GM12878 (cell line): ENCODE measurements at regions not wholly inside any gene's neighbourhood (a gene's known extent, or its start where the extent isn't known, plus 50 kb on each side); places are given as distances from the start of the nearest gene placed in this dataset.

Experiments
- ATAC-seq: fragments of 200-7000 bp; cut with Tn5 transposase; 3 replicates; pipeline ENCODE4 v1.9.1; 2020; ENCODE audit warnings: mild to moderate bottlenecking, moderate library complexity
- BruUV-seq: library from RNA; stranded (reverse); fragments of 400-500 nt; replicated peaks from 2 replicates; lab custom pipeline; 2021; lab: Mats Ljungman, UMichigan
- CTCF ChIA-PET: fragments of 300-600 bp; sonication (Branson Sonifier 250); formaldehyde crosslinking; extraction: SDS; loops from one replicate; lab custom pipeline; 2021; ENCODE audit warnings: inconsistent platforms; lab: Yijun Ruan, JAX
- POLR2A ChIA-PET: fragments of 350-600 bp; formaldehyde crosslinking; extraction: SDS; loops from one replicate; lab custom pipeline; 2021; ENCODE audit warnings: inconsistent platforms; lab: Charles Lee
- RAD21 ChIA-PET: fragments of 300-600 bp; sonication (Branson Sonifier 250); formaldehyde crosslinking; loops from one replicate; lab custom pipeline; 2023; ENCODE audit warnings: antibody characterized with exemption; ENCODE audit not compliant: unreplicated experiment; lab: Charles Lee
- SMC1A ChIA-PET: fragments of 300-600 bp; sonication (Branson Sonifier 250); formaldehyde crosslinking; loops from one replicate; lab custom pipeline; 2023; ENCODE audit not compliant: unreplicated experiment, uncharacterized antibody; lab: Charles Lee
- DNase-seq: peaks from one replicate; pipeline ENCODE4 v3.0.0-alpha.2; 2011; ENCODE audit warnings: low read depth, low spot score
- FAIRE-seq: peaks from 3 replicates; lab custom pipeline; 2011; peaks lifted over from hg19 to GRCh38; lab: Jason Lieb, UNC
- H2AFZ ChIP-seq: 2 replicates; pipeline ENCODE4 v1.6.0; 2011; ENCODE audit warnings: low read depth, low read length, control low read depth; ENCODE audit not compliant: control insufficient read depth
- H3K27ac ChIP-seq: 2 replicates; pipeline ENCODE4 v1.5.1; 2011; ENCODE audit warnings: control low read depth; ENCODE audit not compliant: control insufficient read depth, insufficient read depth
- H3K27me3 ChIP-seq, 2 experiments: replicated peaks in 1 of 2; 2 replicates each; pipeline versions ENCODE4 v1.6.0 to v1.6.1; 2011; ENCODE audit warnings: low read length in 1 of 2; ENCODE audit not compliant: control insufficient read depth in 2 of 2, insufficient read depth in 2 of 2
- H3K36me3 ChIP-seq, 2 experiments: 2 replicates each; pipeline ENCODE4 v1.5.1; 2011; ENCODE audit warnings: low read length in 1 of 2; ENCODE audit not compliant: control insufficient read depth in 2 of 2, insufficient read depth in 2 of 2
- H3K4me1 ChIP-seq: 2 replicates; pipeline ENCODE4 v1.6.1; 2011; ENCODE audit warnings: mild to moderate bottlenecking, low read length, moderate library complexity, mixed read lengths; ENCODE audit not compliant: control insufficient read depth, insufficient read depth
- H3K4me2 ChIP-seq: 2 replicates; pipeline ENCODE4 v1.6.0; 2011; ENCODE audit warnings: control low read depth; ENCODE audit not compliant: control insufficient read depth, insufficient read depth
- H3K4me3 ChIP-seq: fragments of 200-600 bp; sonication (generic); 2 replicates; pipeline ENCODE4 v1.5.1; 2016
- H3K79me2 ChIP-seq: 2 replicates; pipeline ENCODE4 v1.6.0; 2011; ENCODE audit warnings: low read length; ENCODE audit not compliant: control insufficient read depth, insufficient read depth
- H3K9ac ChIP-seq: 2 replicates; pipeline ENCODE4 v1.8.0; 2011; ENCODE audit warnings: low read length, control low read depth, mixed read lengths; ENCODE audit not compliant: control insufficient read depth, insufficient read depth
- H3K9me3 ChIP-seq: replicated peaks from 3 replicates; pipeline ENCODE4 v1.5.1; 2011; ENCODE audit warnings: mild to moderate bottlenecking, low read length; ENCODE audit not compliant: control insufficient read depth, insufficient read depth
- H4K20me1 ChIP-seq: 2 replicates; pipeline ENCODE4 v1.6.0; 2011; ENCODE audit not compliant: control insufficient read depth, insufficient read depth
- ASH2L ChIP-seq: fragments of 300-600, 200-600 bp; sonication (generic); IDR thresholded peaks from 2 replicates; pipeline ENCODE4 v1.6.1; 2017; ENCODE audit warnings: low read depth, mild to moderate bottlenecking, borderline replicate concordance
- BACH1 ChIP-seq: fragments of 450-650 bp; IDR thresholded peaks from 2 replicates; pipeline ENCODE4 v1.6.1; 2017; ENCODE audit warnings: mild to moderate bottlenecking, borderline replicate concordance
- CBFB ChIP-seq: IDR thresholded peaks from 2 replicates; pipeline ENCODE4 v1.6.1; 2016; ENCODE audit warnings: antibody characterized with exemption, low read depth
- DPF2 ChIP-seq: fragments of 450-650 bp; IDR thresholded peaks from 2 replicates; pipeline ENCODE4 v1.6.1; 2017; ENCODE audit warnings: mild to moderate bottlenecking
- GABPA ChIP-seq: IDR thresholded peaks from 2 replicates; pipeline ENCODE4 v1.6.1; 2014; ENCODE audit warnings: antibody characterized with exemption, low read depth, mild to moderate bottlenecking, inconsistent platforms
- HDGF ChIP-seq: fragments of 450-650 bp; IDR thresholded peaks from 2 replicates; pipeline ENCODE4 v1.6.1; 2016; ENCODE audit warnings: antibody characterized with exemption
- MTA2 ChIP-seq: fragments of 450-650 bp; IDR thresholded peaks from 2 replicates; pipeline ENCODE4 v1.6.1; 2016; ENCODE audit warnings: low read depth, mild to moderate bottlenecking, moderate library complexity
- PML ChIP-seq: IDR thresholded peaks from 2 replicates; pipeline ENCODE4 v1.6.1; 2012; ENCODE audit warnings: low read length, inconsistent platforms
- POLR2AphosphoS2 ChIP-seq: IDR thresholded peaks from 2 replicates; pipeline ENCODE4 v1.6.1; 2011; ENCODE audit warnings: low read depth, mild to moderate bottlenecking, low read length, improper control_type of control experiment, moderate library complexity
- RB1 ChIP-seq: fragments of 450-650 bp; formaldehyde crosslinking; IDR thresholded peaks from 2 replicates; pipeline ENCODE4 v1.6.1; 2017; ENCODE audit warnings: mild to moderate bottlenecking, borderline replicate concordance
- SMAD5 ChIP-seq: IDR thresholded peaks from 2 replicates; pipeline ENCODE4 v1.6.1; 2016; ENCODE audit warnings: antibody characterized with exemption, low read depth
- SRF ChIP-seq, 2 experiments: IDR thresholded peaks; 2 replicates each; pipeline ENCODE4 v1.6.1; 2011; ENCODE audit warnings: low read depth in 2 of 2, low read length in 2 of 2, mild to moderate bottlenecking in 1 of 2, moderate library complexity in 1 of 2
- TBL1XR1 ChIP-seq: IDR thresholded peaks from 2 replicates; pipeline ENCODE4 v1.6.1; 2012; ENCODE audit warnings: low read depth, low read length, improper control_type of control experiment
- ZNF274 ChIP-seq: IDR thresholded peaks from one replicate; pipeline ENCODE4 v1.8.0; 2011; ENCODE audit not compliant: insufficient read length, insufficient read depth
- WGBS: methylation state at CpG from one replicate; pipeline ENCODE4 v1.1.6; 2016; ENCODE audit warnings: low lambda C conversion rate; ENCODE audit not compliant: insufficient replicate concordance, insufficient coverage; ENCODE audit errors: missing lambda C conversion rate; 5-methylcytosine and 5-hydroxymethylcytosine counted together
- in situ Hi-C: fragments of 300-500 bp; cut with MboI; formaldehyde crosslinking; loops from 9 replicates; pipeline ENCODE4 v1.14.3; 2018; ENCODE audit warnings: mixed read lengths
- intact Hi-C: fragments of 100-400 bp; cut with micrococcal nuclease; formaldehyde crosslinking; loops from one replicate; pipeline ENCODE4 v1.14.2; 2022; ENCODE audit not compliant: unreplicated experiment
- TF ChIP-seq, protein P1 (sequence below): fragments of 150-350 bp; IDR thresholded peaks from 2 replicates; pipeline ENCODE4 v1.6.1; 2014; ENCODE audit warnings: mild to moderate bottlenecking, low read depth, low read length
- TF ChIP-seq, protein P2 (sequence below): IDR thresholded peaks from 2 replicates; pipeline ENCODE4 v1.6.1; 2011; ENCODE audit warnings: mild to moderate bottlenecking, low read depth, low read length, moderate library complexity; ENCODE audit not compliant: insufficient replicate concordance

DNA sequence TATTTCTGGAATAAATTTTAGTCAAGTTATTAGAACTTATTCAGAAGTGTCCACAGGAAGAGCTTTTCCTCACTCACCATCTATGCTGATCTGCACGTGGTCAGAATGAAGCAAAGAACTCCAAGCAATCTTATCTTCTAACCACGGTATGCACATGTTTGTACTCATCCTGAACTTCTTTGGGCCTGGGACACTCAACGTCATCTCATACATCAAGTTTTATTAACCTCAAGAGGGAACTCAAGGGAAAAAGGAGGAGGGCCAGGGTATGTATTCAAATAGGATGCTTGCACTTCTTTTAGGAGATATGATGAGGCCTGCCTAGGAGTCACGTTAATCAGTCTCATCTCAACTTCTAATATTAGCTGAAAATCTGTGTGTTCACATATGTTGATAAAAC, 142.5 kb downstream of the C1orf94 start:
- POLR2A ChIA-PET, result no interaction called here
- ATAC-seq, result no peak
- Histone ChIP-seq H3K27ac (no peak overlapping the region), H3K9ac (no peak overlapping the region), H3K79me2 (no peaks in the 10 kb centered on the region), H3K4me3 (no peak overlapping the region), H3K36me3 (no peaks in the 10 kb centered on the region), H4K20me1 (no peaks in the 10 kb centered on the region), H2AFZ (no peak overlapping the region), H3K9me3 (no peaks in the 10 kb centered on the region; the same call in 2 of the 3 replicates), H3K4me2 (no peak overlapping the region), H3K27me3 (no peaks in the 10 kb centered on the region), H3K4me1 (no peaks in the 10 kb centered on the region)
- RAD21 ChIA-PET, result no interaction called here
- 32% methylated on average over 4 of the region's 4 CpGs for WGBS
- TF ChIP-seq DPF2 (no peak), ZNF274 (no peak), MTA2 (no peak), CBFB (no peak), TBL1XR1 (no peak)
- TF ChIP-seq, protein P1, sequence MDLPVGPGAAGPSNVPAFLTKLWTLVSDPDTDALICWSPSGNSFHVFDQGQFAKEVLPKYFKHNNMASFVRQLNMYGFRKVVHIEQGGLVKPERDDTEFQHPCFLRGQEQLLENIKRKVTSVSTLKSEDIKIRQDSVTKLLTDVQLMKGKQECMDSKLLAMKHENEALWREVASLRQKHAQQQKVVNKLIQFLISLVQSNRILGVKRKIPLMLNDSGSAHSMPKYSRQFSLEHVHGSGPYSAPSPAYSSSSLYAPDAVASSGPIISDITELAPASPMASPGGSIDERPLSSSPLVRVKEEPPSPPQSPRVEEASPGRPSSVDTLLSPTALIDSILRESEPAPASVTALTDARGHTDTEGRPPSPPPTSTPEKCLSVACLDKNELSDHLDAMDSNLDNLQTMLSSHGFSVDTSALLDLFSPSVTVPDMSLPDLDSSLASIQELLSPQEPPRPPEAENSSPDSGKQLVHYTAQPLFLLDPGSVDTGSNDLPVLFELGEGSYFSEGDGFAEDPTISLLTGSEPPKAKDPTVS, result no peak
- CTCF ChIA-PET, result no interaction called here
- SMC1A ChIA-PET, result no interaction called here
- no TSS peak for BruUV-seq
- no peak for FAIRE-seq
- DNase-seq, result no peak
- intact Hi-C loops (no loop called here), in situ Hi-C loops (no loop called here)

DNA sequence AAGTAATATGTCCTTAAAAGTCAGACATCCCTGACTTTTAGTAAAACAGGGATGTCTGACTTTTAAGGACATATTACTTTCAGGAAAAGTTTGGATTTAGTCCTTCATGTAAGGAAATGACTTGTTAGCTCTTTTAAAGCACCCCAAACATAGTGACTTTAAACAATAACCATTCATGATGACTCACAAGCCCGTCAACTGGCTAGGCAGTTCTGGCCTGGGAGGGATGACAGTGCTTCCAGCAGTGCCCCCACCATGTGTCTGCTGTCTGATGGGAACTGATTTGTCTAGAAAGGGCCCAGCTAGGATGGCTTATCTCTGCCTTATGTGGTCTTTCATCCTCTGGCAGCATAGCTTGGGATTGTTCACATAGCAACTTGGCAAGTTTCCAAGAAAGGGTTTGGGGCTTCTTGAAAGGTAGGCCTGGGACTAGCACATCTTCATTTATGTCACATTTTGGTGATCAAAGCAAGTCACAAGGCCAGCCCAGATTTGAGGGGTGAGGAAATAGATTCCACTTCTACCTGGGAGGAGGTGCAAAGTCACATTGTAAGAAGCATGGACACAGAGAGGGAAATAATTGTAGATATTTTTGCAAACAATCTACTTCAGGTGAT, 143.5 kb downstream of the C1orf94 start:
- in situ Hi-C loops (no loop called here), intact Hi-C loops (no loop called here)
- Histone ChIP-seq H3K27me3 (no peaks in the 10 kb centered on the region), H3K27ac (no peak overlapping the region), H3K4me2 (no peak overlapping the region), H3K4me1 (no peaks in the 10 kb centered on the region), H3K9ac (no peak overlapping the region), H4K20me1 (no peaks in the 10 kb centered on the region), H3K9me3 (no peaks in the 10 kb centered on the region; the same call in 2 of the 3 replicates), H2AFZ (no peak overlapping the region), H3K4me3 (no peak overlapping the region), H3K79me2 (no peaks in the 10 kb centered on the region), H3K36me3 (no peaks in the 10 kb centered on the region)
- FAIRE-seq, result no peak
- 0% methylated on average over 1 of the region's 1 CpG for WGBS
- no peak for DNase-seq
- no peak for TF ChIP-seq RB1
- no peak for TF ChIP-seq POLR2AphosphoS2
- TF ChIP-seq HDGF, result no peak
- no peak for TF ChIP-seq SRF (IDR thresholded peaks at IDR 0.05; ENCODE audit: low read depth in 2 of 2, low read length in 2 of 2)
- TF ChIP-seq, protein P2, sequence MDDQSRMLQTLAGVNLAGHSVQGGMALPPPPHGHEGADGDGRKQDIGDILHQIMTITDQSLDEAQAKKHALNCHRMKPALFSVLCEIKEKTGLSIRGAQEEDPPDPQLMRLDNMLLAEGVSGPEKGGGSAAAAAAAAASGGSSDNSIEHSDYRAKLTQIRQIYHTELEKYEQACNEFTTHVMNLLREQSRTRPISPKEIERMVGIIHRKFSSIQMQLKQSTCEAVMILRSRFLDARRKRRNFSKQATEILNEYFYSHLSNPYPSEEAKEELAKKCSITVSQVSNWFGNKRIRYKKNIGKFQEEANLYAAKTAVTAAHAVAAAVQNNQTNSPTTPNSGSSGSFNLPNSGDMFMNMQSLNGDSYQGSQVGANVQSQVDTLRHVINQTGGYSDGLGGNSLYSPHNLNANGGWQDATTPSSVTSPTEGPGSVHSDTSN, result no peak
- no peak for TF ChIP-seq ASH2L
- no peak for TF ChIP-seq GABPA
- no peak for TF ChIP-seq SMAD5
- TF ChIP-seq PML, result no peak
- no peak for TF ChIP-seq BACH1
- POLR2A ChIA-PET, result no interaction called here
- no peak for ATAC-seq
- no TSS peak for BruUV-seq
- RAD21 ChIA-PET, result no interaction called here
- SMC1A ChIA-PET, result interaction anchor here (0.9 kb wide), 1 partner anchor 112 kb away, joined by 3 read pairs; no protein-coding TSS in a partner anchor
- CTCF ChIA-PET, result interaction anchor here (0.9 kb wide), 1 partner anchor 22 kb away, joined by 3 read pairs; no protein-coding TSS in a partner anchor
